Endothelial cell of umbilical vein (primary cell): ENCODE measurements at regions not wholly inside any gene's neighbourhood (a gene's known extent, or its start where the extent isn't known, plus 50 kb on each side); places are given as distances from the start of the nearest gene placed in this dataset.

Experiments used
- MAX ChIP-seq: IDR thresholded peaks from 2 replicates; pipeline ENCODE4 v1.6.1; 2011; ENCODE audit not compliant: insufficient read depth, insufficient read length
- TF ChIP-seq, protein P1 (sequence below), 2 donors: IDR thresholded peaks; 1 replicate in 1 of 2; 2 replicates in 1 of 2; pipeline ENCODE4 v1.5.1; 2011; ENCODE audit warnings: low read length in 2 of 2, mild to moderate bottlenecking in 2 of 2, moderate library complexity in 2 of 2, control low read depth in 1 of 2, inconsistent platforms in 1 of 2, low read depth in 1 of 2; ENCODE audit not compliant: insufficient read depth in 1 of 2; ENCODE audit errors: extremely low read depth in 1 of 2

DNA sequence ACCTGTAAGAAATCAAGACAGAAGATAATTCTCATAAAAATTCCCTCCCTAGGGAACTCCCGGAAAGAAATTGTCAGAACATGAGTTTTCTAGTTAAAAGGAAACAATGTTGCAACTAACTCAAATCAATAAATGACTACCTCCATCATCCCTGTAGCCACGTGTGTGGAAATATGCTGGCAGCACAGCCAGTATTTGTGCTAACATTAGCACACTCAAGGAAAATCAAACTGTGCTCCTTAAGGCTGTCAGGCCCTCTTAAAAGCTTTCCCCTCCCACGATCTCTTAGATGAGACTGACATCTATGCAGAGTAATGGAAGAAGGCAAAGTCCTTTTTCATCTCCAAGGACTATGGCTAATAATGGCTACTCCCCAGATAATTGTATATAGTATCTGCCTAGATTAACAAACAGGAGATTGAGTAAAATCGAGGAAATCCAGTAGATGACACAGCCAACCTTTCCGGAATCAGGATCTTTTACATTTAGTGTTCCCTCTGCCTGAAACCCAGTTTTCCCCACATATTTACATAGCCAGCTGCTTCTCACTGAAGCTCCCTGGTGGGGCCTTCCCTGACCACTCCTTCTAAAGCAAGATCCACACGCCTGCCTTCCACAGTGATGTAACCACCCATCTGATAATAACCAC, 50.9 kb upstream of the NR5A2 start:
- no peak for TF ChIP-seq MAX
- TF ChIP-seq, protein P1, sequence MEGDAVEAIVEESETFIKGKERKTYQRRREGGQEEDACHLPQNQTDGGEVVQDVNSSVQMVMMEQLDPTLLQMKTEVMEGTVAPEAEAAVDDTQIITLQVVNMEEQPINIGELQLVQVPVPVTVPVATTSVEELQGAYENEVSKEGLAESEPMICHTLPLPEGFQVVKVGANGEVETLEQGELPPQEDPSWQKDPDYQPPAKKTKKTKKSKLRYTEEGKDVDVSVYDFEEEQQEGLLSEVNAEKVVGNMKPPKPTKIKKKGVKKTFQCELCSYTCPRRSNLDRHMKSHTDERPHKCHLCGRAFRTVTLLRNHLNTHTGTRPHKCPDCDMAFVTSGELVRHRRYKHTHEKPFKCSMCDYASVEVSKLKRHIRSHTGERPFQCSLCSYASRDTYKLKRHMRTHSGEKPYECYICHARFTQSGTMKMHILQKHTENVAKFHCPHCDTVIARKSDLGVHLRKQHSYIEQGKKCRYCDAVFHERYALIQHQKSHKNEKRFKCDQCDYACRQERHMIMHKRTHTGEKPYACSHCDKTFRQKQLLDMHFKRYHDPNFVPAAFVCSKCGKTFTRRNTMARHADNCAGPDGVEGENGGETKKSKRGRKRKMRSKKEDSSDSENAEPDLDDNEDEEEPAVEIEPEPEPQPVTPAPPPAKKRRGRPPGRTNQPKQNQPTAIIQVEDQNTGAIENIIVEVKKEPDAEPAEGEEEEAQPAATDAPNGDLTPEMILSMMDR (IDR thresholded peaks at IDR 0.05; ENCODE audit: extremely low read depth in 1 of 2, insufficient read depth in 1 of 2, low read depth in 1 of 2, low read length in 2 of 2): no peak
